GM19452 (cell line): ENCODE measurements at regions not wholly inside any gene's neighbourhood (a gene's known extent, or its start where the extent isn't known, plus 50 kb on each side); places are given as distances from the start of the nearest gene placed in this dataset.

Experiments
- ATAC-seq: cut with Tn5 transposase; IDR thresholded peaks from one replicate; pipeline ENCODE4 v1.9.1; 2021; ENCODE audit not compliant: unreplicated experiment

DNA sequence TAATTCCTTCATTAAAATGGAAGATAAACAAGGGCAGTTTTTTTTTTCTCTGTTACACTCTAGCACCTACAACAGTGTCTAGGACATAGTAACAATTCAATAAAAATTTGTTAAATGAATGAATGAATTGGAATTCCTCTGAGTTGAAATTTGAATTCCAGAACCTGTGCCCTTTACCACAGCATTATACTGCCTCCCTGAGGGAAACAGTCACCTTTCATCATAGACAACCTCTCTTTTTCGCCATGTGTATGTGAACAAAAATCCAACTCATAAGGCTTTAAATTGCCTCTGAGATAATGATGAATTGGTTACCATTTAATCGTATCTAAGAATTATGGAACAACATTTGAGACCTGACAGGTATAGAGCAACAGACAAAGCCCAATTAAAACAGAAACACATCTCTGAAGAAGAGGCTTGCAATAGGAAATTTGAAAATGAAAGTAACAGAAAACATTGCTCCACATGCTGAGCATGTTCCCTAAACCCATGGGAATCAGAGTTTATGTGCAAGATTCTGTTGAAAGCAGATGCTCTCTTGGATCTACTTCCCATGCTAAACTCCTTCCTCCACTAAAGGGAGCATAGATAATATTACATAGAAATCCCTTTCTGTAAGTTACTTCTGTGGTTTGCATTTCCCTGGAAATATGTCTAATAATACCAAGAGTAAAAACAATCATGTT, 657.8 kb downstream of the GALC start:
- ATAC-seq, result no peak

GRCh38 chr14:87331991-87332390, 661.0 kb downstream of the GALC start:
- no peak for ATAC-seq

DNA sequence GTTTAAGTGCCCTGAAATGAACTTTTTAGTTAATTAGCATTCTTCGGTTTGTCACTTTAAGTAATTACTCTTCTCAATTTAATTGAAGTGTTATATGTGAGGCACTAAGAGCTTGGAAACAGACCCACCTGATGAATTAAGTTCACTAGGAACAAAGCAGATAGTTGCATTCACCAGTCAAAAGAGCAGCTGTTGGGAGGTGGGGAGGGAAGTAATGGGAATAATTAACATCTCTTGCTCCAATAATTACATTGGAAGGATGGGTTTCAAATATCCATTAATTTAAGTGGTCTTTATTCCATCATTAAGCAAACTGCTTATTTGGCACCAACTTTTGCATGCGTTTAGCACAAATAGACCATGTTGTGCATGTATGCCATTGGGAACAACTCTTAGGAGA, 667.2 kb downstream of the GALC start:
- no peak for ATAC-seq

DNA sequence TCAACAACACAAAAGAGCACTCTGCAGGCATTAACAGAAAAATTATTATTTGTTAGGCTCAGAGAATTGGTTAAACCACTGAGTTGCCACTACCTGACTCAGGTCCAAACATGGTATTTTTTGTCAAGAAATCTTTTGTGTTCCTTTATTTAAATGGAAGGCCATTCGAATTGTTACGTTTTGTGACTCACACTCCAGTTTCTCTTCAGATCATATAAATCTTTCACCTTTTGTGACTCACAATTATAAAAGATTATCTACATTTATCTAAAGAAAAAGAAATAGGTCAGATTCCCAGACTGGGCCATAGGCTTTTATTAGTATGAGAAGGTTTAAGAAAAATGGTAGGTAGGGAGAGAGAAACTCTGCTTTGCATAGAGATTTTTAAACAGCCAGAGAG, 669.8 kb downstream of the GALC start:
- no peak for ATAC-seq

DNA sequence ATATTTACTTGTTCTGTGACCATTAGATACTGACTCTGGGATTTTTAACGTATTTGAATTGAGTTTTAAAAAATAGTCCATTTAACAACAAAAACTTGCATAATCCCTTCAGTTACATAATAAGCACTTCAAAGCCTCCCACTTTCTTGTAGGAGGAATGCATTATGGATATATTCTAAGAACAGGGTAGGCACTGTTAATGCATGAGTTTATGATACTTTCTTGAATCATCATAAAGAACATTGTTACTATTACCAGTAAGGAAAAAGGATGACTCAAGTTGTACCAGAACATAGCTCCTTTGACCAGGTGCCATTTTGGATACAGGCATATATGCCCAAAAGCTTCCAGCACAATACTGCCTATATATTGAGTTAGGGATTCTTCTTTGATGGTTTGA, 671.4 kb downstream of the GALC start:
- ATAC-seq, result no peak

DNA sequence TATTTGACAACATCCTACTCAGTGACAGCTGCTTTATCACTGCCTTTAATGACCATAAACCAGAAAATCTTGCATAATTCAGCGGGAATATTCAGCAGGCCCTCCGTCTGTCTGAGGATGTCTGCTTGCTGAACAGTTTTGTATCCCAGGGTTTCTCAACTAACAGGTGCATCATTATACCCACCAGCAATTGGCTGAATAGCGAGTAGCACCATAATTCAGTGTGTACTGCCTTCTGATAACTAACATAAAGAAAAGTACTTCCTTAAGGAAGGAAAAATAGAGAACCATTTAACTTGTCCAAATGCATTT, 680.1 kb downstream of the GALC start:
- ATAC-seq, result no peak

DNA sequence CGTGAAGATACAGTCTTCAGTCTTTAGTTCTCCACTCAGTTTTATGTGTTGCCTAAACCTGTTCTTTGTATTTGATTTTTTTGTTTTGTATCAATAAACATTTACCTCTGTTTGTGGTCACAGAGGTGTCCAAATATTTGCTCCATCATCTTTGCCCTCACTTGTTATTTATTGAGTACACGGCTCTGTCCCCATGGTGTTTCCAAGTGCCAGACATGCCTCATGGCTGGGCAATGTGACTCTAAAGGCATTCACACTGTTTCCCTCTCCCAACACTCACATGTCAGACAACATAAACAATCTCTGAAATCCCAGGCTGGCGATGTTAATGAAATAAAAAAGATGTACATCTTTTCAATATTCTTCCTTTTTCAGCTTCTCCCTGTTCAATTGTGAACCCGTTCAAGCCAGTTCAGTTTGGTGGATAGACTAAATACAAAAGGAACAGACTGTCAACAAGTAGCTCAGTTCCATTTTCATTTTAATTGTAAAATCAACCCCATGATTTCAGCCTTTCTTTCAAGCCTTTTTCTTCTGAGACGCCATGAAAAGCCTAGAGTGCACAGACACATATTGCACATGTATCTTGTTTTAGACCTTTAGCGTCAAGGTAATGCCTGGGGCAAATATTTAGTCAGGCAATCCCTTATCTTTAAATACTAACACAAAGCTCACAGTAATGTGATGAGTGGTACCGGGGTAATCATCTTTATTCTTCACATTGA, 680.7 kb downstream of the GALC start:
- ATAC-seq, result no peak

GRCh38 chr14:87309557-87309956, 683.4 kb downstream of the GALC start:
- ATAC-seq, result no peak

DNA sequence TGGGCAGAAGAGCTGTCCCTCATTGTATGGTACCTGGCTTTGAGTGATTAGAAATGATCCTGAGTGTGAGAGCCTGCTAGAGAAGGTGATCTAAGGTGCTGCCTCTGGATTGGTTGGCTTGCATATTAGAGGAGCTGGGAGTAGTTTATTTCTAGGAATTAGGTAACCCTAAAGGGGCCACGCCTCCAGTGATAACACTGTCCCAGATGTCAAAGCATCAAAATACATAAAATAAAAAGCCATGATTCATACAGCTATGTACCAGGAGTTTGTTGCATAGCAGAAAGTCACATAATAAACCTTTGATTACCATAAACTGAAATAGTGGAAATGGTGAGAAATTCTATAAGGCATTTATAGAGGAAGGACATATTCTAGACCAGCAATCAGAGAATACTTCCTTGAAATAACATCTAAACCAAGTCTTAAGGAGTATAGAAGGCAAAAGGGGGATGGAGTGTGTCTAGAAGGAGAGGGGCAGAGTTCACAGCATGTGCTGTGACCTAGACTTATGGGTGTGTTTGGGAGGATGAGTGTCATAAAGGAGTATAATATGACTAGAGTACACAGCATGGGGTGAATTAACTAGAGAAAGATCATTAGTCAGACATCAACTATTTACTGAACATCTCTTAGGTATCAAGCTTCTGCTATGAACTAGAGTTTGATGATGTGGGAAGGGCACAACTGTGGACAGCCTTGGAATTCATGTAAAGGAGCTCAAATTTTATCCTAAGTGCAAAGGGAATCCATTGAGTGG, 686.4 kb downstream of the GALC start:
- no peak for ATAC-seq

DNA sequence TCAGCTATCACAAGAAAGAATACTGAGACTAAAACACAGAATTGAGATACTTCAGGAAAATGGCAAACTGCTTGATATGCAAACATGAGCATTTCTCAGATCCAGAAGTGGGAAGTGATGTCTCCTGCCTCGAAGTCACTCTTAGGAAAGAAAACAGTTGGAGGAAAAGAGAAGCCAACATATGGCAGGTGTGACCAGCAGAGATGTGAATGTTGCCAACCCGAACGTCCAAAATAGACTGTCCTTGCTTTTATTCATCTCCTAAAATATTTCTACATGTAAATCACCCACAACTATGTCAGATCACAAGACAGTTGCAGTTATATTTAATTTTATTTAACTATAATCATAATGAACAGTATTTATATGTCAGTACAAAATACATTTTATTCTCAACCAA, 687.6 kb downstream of the GALC start:
- no peak for ATAC-seq

- no peak for ATAC-seq
These were observed 688.6 kb downstream of the GALC start for GRCh38 chr14:87304404-87304803.

GRCh38 chr14:87286826-87287225, 706.2 kb downstream of the GALC start:
- ATAC-seq, result no peak

DNA sequence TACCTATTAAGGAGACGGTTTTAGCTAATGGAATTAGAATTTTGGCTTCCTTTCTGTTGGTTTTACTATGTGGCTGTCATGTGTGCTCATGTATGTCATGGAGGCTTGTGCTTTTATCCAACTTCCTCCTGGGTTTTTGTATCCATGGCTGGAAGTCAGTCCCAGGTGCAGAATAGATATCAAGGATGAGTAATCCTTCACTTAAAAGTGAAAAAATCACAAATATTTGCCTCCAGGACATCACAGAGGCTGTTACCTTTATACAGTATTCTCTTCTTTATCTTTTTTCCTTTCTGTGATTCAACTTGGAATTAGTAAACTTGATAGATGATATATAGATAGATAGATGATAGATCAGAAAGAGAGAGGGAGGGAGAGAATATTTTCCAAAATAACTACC, 706.8 kb downstream of the GALC start:
- ATAC-seq, result no peak

DNA sequence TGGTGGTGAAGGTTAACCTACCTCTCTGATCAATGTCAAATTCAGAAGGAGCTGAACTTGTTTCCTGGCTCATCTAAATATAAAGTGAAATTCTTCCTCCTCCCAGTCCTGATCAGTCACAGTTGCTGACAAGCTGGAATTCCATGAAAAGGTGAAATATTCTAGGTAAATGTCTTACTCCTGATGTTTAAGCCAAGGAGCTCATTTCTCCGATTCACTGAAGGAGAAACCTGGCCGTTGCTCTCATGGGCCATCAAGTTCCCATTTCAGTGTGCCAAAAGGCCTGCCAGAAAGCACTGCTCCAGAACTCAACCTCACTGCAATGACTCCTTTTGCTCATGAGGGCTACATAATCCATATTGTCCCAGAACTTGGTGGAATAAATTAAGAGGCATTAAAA, 707.5 kb downstream of the GALC start:
- ATAC-seq, result no peak

GRCh38 chr14:87283547-87283946, 709.4 kb downstream of the GALC start:
- ATAC-seq, result no peak

DNA sequence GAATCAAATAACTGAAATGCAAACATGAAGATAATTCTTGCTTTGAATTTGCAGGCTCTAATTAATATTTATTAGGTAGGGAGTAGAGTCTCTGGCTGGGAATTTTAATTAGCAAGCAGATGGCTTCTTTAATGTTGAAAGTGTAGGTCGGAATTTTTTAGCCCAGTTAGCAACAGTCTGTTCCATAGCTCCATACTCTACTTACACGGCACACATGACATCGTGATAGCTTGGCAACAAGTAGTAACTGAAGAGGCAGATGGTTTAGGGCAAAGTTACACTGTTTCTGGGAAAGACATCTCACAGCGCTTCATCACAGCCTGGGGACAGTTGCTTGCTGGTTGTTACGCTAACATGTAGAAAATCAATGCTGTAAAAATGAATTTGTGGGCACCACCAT, 710.7 kb downstream of the GALC start:
- ATAC-seq, result no peak

DNA sequence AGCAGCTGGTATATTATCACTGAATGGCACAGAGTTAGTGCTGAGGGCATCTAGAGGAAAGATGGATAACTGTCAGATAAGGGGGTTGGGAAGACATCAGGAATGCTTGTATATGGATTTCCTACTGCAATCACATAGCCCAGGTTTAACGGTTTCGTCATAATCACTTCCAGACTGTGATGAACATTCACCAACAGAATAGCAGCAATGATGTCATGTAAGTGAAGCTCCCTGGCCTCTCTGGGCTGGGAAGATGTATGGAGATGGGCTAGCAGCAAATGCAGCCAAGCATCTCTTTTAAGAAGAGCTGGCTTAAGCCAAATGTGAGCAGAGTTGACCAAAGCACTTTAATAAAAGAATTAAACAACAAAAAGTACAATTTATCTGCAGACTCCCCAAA, 714.6 kb downstream of the GALC start:
- ATAC-seq, result no peak

GRCh38 chr14:87271331-87271730, 721.7 kb downstream of the GALC start:
- no peak for ATAC-seq

GRCh38 chr14:87268997-87269396, 724.0 kb downstream of the GALC start:
- ATAC-seq, result no peak

- ATAC-seq, result no peak
These were observed 728.2 kb downstream of the GALC start for GRCh38 chr14:87264796-87265195.

- no peak for ATAC-seq
These were observed 728.7 kb downstream of the GALC start for GRCh38 chr14:87264272-87264785.

- no peak for ATAC-seq
These were observed 731.4 kb downstream of the GALC start for GRCh38 chr14:87261621-87262020.
